Liver (tissue), 7 donors: ENCODE measurements at regions not wholly inside any gene's neighbourhood (a gene's known extent, or its start where the extent isn't known, plus 50 kb on each side); places are given as distances from the start of the nearest gene placed in this dataset.

Experiments used
- DNase-seq: peaks from one replicate; pipeline ENCODE4 v3.0.0-alpha.2; 2017; ENCODE audit warnings: low spot score
- H3K27ac ChIP-seq, 2 donors: one replicate each; pipeline ENCODE4 v1.7.0; 2013; ENCODE audit warnings: inconsistent platforms in 2 of 2, low read length in 2 of 2, control low read depth in 1 of 2, low read depth in 1 of 2, mild to moderate bottlenecking in 1 of 2
- H3K27me3 ChIP-seq, 4 donors: one replicate each; pipeline versions ENCODE4 v1.6.1 to v1.7.0; 2013; ENCODE audit warnings: low read length in 3 of 4, inconsistent platforms in 1 of 4, mild to moderate bottlenecking in 1 of 4, moderate library complexity in 1 of 4; ENCODE audit not compliant: control insufficient read depth in 4 of 4, insufficient read depth in 4 of 4
- H3K36me3 ChIP-seq, 4 donors: one replicate each; pipeline versions ENCODE4 v1.6.1 to v1.7.0; 2013; ENCODE audit warnings: low read length in 3 of 4, mild to moderate bottlenecking in 3 of 4, low read depth in 1 of 4, moderate library complexity in 1 of 4; ENCODE audit not compliant: control insufficient read depth in 4 of 4, insufficient read depth in 3 of 4
- H3K4me1 ChIP-seq, 4 donors: one replicate each; pipeline versions ENCODE4 v1.6.1 to v1.7.0; 2013; ENCODE audit warnings: low read length in 3 of 4, mild to moderate bottlenecking in 3 of 4, moderate library complexity in 1 of 4; ENCODE audit not compliant: control insufficient read depth in 4 of 4, insufficient read depth in 4 of 4
- H3K4me3 ChIP-seq, 3 donors: one replicate each; pipeline versions ENCODE4 v1.6.1 to v1.7.0; 2013; ENCODE audit warnings: low read length in 3 of 3, control low read depth in 1 of 3, low read depth in 1 of 3, mild to moderate bottlenecking in 1 of 3
- H3K9ac ChIP-seq, 2 donors: one replicate each; pipeline ENCODE4 v1.7.0; 2013; ENCODE audit warnings: low read length in 2 of 2, mild to moderate bottlenecking in 2 of 2, moderate library complexity in 2 of 2, control low read depth in 1 of 2, low read depth in 1 of 2
- H3K9me3 ChIP-seq, 4 donors: one replicate each; pipeline versions ENCODE4 v1.6.1 to v1.7.0; 2013; ENCODE audit warnings: low read length in 3 of 4; ENCODE audit not compliant: control insufficient read depth in 4 of 4
- FOXA1 ChIP-seq: IDR thresholded peaks from 2 replicates; pipeline ENCODE4 v1.6.1; 2016; ENCODE audit warnings: antibody characterized with exemption
- FOXA2 ChIP-seq: IDR thresholded peaks from 2 replicates; pipeline ENCODE4 v1.6.1; 2016; ENCODE audit warnings: antibody characterized with exemption
- GABPA ChIP-seq, 2 donors: IDR thresholded peaks in 1 of 2; conservative IDR thresholded peaks in 1 of 2; 2 replicates each; pipeline ENCODE4 v1.6.1; 2016; ENCODE audit warnings: antibody characterized with exemption in 2 of 2, mild to moderate bottlenecking in 1 of 2, moderate library complexity in 1 of 2
- HNF4A ChIP-seq, 2 donors: conservative IDR thresholded peaks; 2 replicates each; pipeline ENCODE4 v1.6.1; 2016; ENCODE audit warnings: antibody characterized with exemption in 2 of 2, mild to moderate bottlenecking in 2 of 2
- RAD21 ChIP-seq, 2 donors: IDR thresholded peaks; 2 replicates each; pipeline ENCODE4 v1.6.1; 2016; ENCODE audit warnings: antibody characterized with exemption in 2 of 2, mild to moderate bottlenecking in 2 of 2
- RXRA ChIP-seq, 2 donors: IDR thresholded peaks; 2 replicates each; pipeline ENCODE4 v1.6.1; 2017 to 2018; ENCODE audit warnings: antibody characterized with exemption in 2 of 2, mild to moderate bottlenecking in 1 of 2
- SP1 ChIP-seq: IDR thresholded peaks from 2 replicates; pipeline ENCODE4 v1.6.1; 2018; ENCODE audit warnings: antibody characterized with exemption, mild to moderate bottlenecking
- TAF1 ChIP-seq: conservative IDR thresholded peaks from 2 replicates; pipeline ENCODE4 v1.6.1; 2016; ENCODE audit warnings: antibody characterized with exemption, mild to moderate bottlenecking
- WGBS: extraction: QIAGEN DNeasy Blood & Tissue Kit; methylation state at CpG from one replicate; pipeline ENCODE4 v1.1.7; 2013; 5-methylcytosine and 5-hydroxymethylcytosine counted together
- TF ChIP-seq, protein P1 (sequence below): IDR thresholded peaks from 2 replicates; pipeline ENCODE4 v1.6.1; 2016; ENCODE audit warnings: antibody characterized with exemption
- TF ChIP-seq, protein P2 (sequence below): IDR thresholded peaks from 2 replicates; pipeline ENCODE4 v1.6.1; 2016; ENCODE audit warnings: antibody characterized with exemption
- TF ChIP-seq, protein P3 (sequence below): IDR thresholded peaks from 2 replicates; pipeline ENCODE4 v1.6.1; 2016; ENCODE audit warnings: antibody characterized with exemption, mild to moderate bottlenecking
- donor health status: healthy.
- donor health status: healthy.
- donor health status: healthy.
- donor health status: healthy.

DNA sequence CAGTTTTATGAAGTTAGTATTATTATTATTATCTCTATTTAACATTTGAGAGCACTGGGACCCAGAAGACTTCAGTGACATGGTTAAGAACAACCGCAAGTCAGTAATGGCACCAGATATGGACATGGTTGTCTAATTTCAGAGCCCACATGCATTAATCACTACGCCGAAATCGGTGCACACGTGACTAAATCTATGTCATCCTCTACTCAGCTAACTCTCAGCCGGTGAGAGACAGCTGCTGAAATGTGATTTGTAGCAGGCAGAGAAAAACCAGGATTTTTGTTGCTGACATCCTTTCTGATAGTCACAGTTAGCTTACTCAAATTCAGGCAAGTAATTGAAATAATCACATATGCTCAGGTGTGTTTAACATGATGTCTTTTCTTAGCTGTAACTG lies 127.7 kb downstream of the SPAG6 start:
- Histone ChIP-seq H3K36me3 (no peaks in the 10 kb centered on the region), H3K9ac (no peak overlapping the region), H3K4me3 (no peak overlapping the region), H3K4me1 (peaks cover 0 to 29% (median 19%) of the 10 kb centered on the region in 4 donors), H3K27ac (no peak overlapping the region), H3K27me3 (peaks cover 9 to 46% (median 15%) of the 10 kb centered on the region in 4 donors), H3K9me3 (peaks cover 0 to 8% (median under 1%) of the 10 kb centered on the region in 4 donors)
- DNase-seq = no peak
- 89% methylated on average over 6 of the region's 6 CpGs for WGBS
- TF ChIP-seq GABPA (IDR thresholded peaks at IDR 0.05 in 1 of 2, conservative IDR thresholded peaks at IDR 0.05 in 1 of 2) = no peak
- TF ChIP-seq SP1 = no peak
- TF ChIP-seq, protein P1, sequence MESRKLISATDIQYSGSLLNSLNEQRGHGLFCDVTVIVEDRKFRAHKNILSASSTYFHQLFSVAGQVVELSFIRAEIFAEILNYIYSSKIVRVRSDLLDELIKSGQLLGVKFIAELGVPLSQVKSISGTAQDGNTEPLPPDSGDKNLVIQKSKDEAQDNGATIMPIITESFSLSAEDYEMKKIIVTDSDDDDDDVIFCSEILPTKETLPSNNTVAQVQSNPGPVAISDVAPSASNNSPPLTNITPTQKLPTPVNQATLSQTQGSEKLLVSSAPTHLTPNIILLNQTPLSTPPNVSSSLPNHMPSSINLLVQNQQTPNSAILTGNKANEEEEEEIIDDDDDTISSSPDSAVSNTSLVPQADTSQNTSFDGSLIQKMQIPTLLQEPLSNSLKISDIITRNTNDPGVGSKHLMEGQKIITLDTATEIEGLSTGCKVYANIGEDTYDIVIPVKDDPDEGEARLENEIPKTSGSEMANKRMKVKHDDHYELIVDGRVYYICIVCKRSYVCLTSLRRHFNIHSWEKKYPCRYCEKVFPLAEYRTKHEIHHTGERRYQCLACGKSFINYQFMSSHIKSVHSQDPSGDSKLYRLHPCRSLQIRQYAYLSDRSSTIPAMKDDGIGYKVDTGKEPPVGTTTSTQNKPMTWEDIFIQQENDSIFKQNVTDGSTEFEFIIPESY = no peak
- no peak for TF ChIP-seq RAD21 (IDR thresholded peaks at IDR 0.05)

DNA sequence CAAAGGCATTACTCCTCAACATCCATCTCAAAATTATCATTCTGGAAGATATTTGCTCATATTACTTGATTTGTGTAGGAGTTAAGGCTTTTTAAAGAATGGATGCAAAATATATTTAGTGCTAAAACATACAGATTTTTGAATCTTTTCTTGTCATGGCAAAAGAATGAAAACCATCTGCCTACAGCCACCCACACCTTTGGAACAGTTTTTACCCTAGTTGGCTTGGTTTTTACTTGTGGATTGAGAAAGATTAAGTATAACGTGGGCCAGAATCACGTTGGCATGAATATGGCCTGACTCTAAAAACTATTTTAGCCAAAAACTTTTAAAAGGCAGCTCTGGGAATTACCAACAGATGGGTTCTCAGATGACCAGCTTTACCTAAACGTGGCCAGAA lies 128.2 kb downstream of the SPAG6 start:
- no peak for TF ChIP-seq FOXA2
- TF ChIP-seq, protein P1 = no peak
- no peak for TF ChIP-seq RXRA (IDR thresholded peaks at IDR 0.05)
- TF ChIP-seq HNF4A (conservative IDR thresholded peaks at IDR 0.05) = no peak
- TF ChIP-seq TAF1 = no peak
- no peak for TF ChIP-seq FOXA1
- TF ChIP-seq, protein P2, sequence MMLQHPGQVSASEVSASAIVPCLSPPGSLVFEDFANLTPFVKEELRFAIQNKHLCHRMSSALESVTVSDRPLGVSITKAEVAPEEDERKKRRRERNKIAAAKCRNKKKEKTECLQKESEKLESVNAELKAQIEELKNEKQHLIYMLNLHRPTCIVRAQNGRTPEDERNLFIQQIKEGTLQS = no peak
- TF ChIP-seq, protein P3, sequence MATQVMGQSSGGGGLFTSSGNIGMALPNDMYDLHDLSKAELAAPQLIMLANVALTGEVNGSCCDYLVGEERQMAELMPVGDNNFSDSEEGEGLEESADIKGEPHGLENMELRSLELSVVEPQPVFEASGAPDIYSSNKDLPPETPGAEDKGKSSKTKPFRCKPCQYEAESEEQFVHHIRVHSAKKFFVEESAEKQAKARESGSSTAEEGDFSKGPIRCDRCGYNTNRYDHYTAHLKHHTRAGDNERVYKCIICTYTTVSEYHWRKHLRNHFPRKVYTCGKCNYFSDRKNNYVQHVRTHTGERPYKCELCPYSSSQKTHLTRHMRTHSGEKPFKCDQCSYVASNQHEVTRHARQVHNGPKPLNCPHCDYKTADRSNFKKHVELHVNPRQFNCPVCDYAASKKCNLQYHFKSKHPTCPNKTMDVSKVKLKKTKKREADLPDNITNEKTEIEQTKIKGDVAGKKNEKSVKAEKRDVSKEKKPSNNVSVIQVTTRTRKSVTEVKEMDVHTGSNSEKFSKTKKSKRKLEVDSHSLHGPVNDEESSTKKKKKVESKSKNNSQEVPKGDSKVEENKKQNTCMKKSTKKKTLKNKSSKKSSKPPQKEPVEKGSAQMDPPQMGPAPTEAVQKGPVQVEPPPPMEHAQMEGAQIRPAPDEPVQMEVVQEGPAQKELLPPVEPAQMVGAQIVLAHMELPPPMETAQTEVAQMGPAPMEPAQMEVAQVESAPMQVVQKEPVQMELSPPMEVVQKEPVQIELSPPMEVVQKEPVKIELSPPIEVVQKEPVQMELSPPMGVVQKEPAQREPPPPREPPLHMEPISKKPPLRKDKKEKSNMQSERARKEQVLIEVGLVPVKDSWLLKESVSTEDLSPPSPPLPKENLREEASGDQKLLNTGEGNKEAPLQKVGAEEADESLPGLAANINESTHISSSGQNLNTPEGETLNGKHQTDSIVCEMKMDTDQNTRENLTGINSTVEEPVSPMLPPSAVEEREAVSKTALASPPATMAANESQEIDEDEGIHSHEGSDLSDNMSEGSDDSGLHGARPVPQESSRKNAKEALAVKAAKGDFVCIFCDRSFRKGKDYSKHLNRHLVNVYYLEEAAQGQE = no peak
- peaks cover 9 to 46% (median 15%) of the 10 kb centered on the region in 4 donors for H3K27me3 ChIP-seq
- no peak overlapping the region for H3K9ac ChIP-seq
- WGBS = 43% methylated on average over 3 of the region's 3 CpGs
- peaks cover 0 to 8% (median under 1%) of the 10 kb centered on the region in 4 donors for H3K9me3 ChIP-seq
- no peak overlapping the region for H3K4me3 ChIP-seq
- DNase-seq = no peak
- no peaks in the 10 kb centered on the region for H3K36me3 ChIP-seq
- peaks cover 0 to 25% (median 15%) of the 10 kb centered on the region in 4 donors for H3K4me1 ChIP-seq
- no peak overlapping the region for H3K27ac ChIP-seq
